Stomach smooth muscle (tissue), 2 donors: ENCODE measurements at regions not wholly inside any gene's neighbourhood (a gene's known extent, or its start where the extent isn't known, plus 50 kb on each side); places are given as distances from the start of the nearest gene placed in this dataset.

Source experiments
- H3K27ac ChIP-seq: one replicate; pipeline ENCODE4 v1.7.0; 2013; ENCODE audit warnings: mild to moderate bottlenecking, low read length, inconsistent platforms
- H3K27me3 ChIP-seq, 2 donors: one replicate each; pipeline ENCODE4 v1.7.0; 2013; ENCODE audit warnings: low read length in 2 of 2; ENCODE audit not compliant: insufficient read depth in 2 of 2, control insufficient read depth in 1 of 2
- H3K36me3 ChIP-seq, 2 donors: one replicate each; pipeline ENCODE4 v1.7.0; 2013; ENCODE audit warnings: low read length in 2 of 2; ENCODE audit not compliant: control insufficient read depth in 2 of 2, insufficient read depth in 2 of 2
- H3K4me1 ChIP-seq: one replicate; pipeline ENCODE4 v1.7.0; 2013; ENCODE audit warnings: low read length; ENCODE audit not compliant: control insufficient read depth, insufficient read depth
- H3K4me3 ChIP-seq, 2 donors: one replicate each; pipeline ENCODE4 v1.7.0; 2013; ENCODE audit warnings: low read length in 2 of 2
- H3K9ac ChIP-seq, 2 donors: one replicate each; pipeline ENCODE4 v1.7.0; 2013; ENCODE audit warnings: low read length in 2 of 2, mild to moderate bottlenecking in 1 of 2
- H3K9me3 ChIP-seq, 2 donors: one replicate each; pipeline ENCODE4 v1.7.0; 2013; ENCODE audit warnings: low read length in 2 of 2; ENCODE audit not compliant: control insufficient read depth in 2 of 2
- donor health status: healthy.
- donor health status: Pancreatic carcinoma.

DNA sequence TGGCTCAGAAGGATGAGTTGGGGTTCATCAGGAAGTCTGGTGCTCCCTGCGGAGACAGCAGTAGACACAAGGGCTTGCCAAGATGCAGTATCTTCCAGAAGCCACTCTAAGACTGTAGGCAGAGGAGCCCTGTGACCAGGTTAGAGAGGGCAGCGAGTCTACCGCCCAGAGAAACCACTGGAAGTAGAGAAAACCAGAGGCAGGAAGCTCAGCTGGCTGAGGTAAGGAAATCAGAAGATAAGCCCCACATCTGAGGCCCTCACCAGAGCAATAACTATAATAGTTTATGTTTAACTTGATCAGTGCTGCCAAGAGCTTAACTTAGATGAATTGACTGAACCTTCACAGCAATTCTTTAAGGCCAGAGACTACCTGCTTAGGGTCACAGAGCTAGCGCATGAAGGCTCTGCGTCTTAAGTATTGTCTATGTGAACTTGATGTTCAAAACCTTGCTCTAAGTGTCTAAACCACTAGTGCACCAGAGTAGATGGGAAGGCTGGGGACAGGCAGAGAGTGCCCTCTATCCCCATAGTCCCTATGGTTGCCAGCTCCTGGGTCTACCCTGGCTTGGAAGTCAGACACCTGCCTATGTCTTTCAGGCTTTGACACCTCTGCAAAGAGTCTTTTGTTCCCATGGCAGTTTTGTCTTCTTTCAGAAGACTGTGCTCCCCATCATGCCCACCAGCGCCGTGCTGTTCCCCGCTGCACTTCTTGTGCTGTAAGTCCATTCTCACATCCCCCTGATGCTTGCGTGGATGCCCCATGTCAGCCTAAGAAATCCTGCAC lies 228.2 kb upstream of the KLF4 start:
- Histone ChIP-seq H3K27me3 (peaks cover 0 to 3% of the 10 kb centered on the region in 2 donors), H3K27ac (no peak overlapping the region), H3K4me1 (no peaks in the 10 kb centered on the region), H3K9ac (no peak overlapping the region), H3K4me3 (no peak overlapping the region), H3K36me3 (no peaks in the 10 kb centered on the region), H3K9me3 (no peaks in the 10 kb centered on the region)

DNA sequence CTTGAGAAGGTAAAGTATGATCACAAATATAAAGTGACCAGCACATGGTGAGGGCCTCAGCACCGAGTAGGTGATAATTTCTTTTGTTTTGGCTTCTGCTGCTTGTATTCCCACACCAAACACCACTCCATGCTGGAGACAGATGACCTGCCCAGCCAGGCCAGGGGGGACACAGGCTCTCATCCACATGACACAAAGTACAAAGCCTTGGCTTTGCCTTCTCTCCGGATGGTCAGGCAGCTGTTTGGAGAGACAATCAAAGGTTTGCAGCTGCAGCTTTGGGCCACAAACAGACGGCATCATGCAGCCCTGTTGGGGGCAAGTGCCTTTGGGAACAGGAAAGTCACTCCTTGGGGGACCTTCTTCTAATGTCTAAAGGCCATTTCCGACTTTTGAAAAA lies 226.2 kb upstream of the KLF4 start:
- H3K4me1 ChIP-seq, result no peaks in the 10 kb centered on the region
- H3K4me3 ChIP-seq, result no peak overlapping the region
- H3K9me3 ChIP-seq, result no peaks in the 10 kb centered on the region
- H3K36me3 ChIP-seq, result no peaks in the 10 kb centered on the region
- no peak overlapping the region for H3K27ac ChIP-seq
- H3K27me3 ChIP-seq, result peaks cover 0 to 2% of the 10 kb centered on the region in 2 donors
- H3K9ac ChIP-seq, result no peak overlapping the region

DNA sequence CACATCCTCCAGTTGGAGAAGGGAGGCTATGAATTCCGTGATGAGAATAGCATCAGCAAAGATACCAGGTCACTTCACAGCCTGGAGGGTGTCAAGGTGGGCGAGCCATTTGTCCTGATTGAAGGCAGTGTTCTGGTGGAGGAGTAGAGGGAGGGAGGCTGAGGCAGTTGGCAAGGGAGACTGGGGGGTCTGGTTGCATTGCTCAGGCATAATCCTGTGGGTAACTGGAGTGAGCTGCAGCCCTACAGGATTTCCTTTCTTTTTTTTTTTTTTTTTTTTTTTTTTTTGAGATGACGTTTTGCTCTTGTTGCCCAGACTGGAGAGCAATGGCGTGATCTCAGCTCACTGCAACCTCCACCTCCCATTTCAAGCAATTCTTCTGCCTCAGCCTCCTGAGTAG lies 223.9 kb upstream of the KLF4 start:
- H3K4me1 ChIP-seq, result no peaks in the 10 kb centered on the region
- H3K4me3 ChIP-seq, result no peak overlapping the region
- peaks cover 0 to 2% of the 10 kb centered on the region in 2 donors for H3K27me3 ChIP-seq
- no peak overlapping the region for H3K27ac ChIP-seq
- H3K36me3 ChIP-seq, result no peaks in the 10 kb centered on the region
- H3K9me3 ChIP-seq, result no peaks in the 10 kb centered on the region
- no peak overlapping the region for H3K9ac ChIP-seq

DNA sequence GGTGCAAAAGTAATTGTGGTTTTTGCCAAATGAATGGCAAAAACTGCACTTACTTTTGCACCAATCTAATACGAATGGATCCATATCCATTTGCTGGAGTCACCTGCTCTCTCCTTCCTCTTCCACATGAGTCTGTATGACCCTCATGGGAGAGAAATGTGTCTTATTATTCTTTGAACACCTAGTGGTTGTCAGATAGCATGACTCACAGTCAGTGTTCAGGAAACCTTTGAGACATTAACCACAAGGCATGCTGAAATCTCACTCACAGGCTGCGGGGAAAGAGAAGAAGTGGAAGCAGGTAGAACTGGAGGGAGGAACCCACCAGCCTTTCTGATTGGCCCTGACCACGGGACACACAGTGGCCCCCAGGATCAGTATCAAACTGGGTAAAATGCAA lies 222.8 kb upstream of the KLF4 start:
- no peak overlapping the region for H3K4me3 ChIP-seq
- no peaks in the 10 kb centered on the region for H3K36me3 ChIP-seq
- H3K27me3 ChIP-seq, result peaks cover 0 to 2% of the 10 kb centered on the region in 2 donors
- H3K9me3 ChIP-seq, result no peaks in the 10 kb centered on the region
- no peak overlapping the region for H3K27ac ChIP-seq
- no peak overlapping the region for H3K9ac ChIP-seq
- no peaks in the 10 kb centered on the region for H3K4me1 ChIP-seq

DNA sequence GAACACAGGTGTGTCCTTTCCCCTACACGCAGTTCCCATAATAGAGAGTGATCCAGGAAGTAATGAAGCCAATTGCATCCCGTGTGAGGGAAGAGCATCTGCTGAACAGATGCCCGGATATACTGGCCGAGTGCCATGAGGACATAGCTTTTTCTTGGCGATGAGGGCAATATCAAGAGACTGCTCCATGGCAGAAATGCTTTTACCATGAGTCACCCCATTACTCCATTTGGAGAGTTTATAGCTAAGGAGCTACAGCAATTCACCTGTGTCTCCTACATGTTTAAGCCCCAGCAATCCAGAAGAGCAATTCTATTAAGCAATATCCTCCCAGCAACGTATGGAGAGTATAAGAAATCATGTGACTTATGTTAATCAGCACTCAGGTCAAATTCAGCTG lies 222.0 kb upstream of the KLF4 start:
- no peaks in the 10 kb centered on the region for H3K4me1 ChIP-seq
- no peak overlapping the region for H3K27ac ChIP-seq
- H3K9ac ChIP-seq, result no peak overlapping the region
- H3K36me3 ChIP-seq, result no peaks in the 10 kb centered on the region
- peaks cover 0 to 2% of the 10 kb centered on the region in 2 donors for H3K27me3 ChIP-seq
- no peaks in the 10 kb centered on the region for H3K9me3 ChIP-seq
- no peak overlapping the region for H3K4me3 ChIP-seq

DNA sequence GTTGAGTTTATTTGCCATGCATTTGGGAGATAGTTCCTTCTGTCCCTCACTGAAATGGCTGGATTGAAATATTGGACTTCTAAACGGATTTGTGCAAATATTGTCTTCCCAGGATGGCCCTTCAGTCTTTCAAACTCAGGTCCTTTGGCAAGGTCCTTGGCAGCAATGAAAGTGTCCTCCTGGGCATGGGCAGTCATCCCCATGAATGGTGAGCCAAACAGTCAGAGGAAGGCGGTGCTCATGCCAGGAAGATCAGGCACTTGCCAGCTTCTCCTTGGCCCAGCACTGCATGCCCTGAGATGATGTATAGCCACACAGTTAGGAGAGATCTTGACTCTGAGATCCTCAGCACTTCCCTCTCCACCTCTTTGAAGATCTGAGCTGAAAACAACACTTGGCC lies 221.4 kb upstream of the KLF4 start:
- Histone ChIP-seq H3K9me3 (no peaks in the 10 kb centered on the region), H3K36me3 (no peaks in the 10 kb centered on the region), H3K4me1 (no peaks in the 10 kb centered on the region), H3K9ac (no peak overlapping the region), H3K27me3 (peaks cover 0 to 2% of the 10 kb centered on the region in 2 donors), H3K4me3 (no peak overlapping the region), H3K27ac (no peak overlapping the region)

DNA sequence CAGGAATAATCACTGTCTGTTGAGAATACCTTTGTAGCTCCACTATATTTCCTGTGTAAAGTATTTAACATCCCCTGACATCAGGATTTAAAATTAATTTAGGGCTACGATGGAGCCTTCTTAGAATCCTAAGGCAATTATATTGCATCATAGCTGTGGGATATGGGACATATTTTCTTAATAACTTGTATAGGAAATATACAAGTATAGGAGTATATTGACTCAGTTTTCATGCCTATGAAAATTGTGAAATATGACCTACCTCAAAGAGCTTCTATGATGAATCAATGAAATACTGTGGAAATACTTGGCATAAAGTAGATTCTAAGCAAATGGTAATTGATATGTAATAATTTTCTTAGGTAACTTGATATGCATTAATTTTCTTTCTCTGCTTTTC lies 221.0 kb upstream of the KLF4 start:
- H3K27me3 ChIP-seq, result peaks cover 0 to 2% of the 10 kb centered on the region in 2 donors
- H3K27ac ChIP-seq, result no peak overlapping the region
- no peak overlapping the region for H3K9ac ChIP-seq
- H3K4me1 ChIP-seq, result no peaks in the 10 kb centered on the region
- no peaks in the 10 kb centered on the region for H3K9me3 ChIP-seq
- no peaks in the 10 kb centered on the region for H3K36me3 ChIP-seq
- no peak overlapping the region for H3K4me3 ChIP-seq

DNA sequence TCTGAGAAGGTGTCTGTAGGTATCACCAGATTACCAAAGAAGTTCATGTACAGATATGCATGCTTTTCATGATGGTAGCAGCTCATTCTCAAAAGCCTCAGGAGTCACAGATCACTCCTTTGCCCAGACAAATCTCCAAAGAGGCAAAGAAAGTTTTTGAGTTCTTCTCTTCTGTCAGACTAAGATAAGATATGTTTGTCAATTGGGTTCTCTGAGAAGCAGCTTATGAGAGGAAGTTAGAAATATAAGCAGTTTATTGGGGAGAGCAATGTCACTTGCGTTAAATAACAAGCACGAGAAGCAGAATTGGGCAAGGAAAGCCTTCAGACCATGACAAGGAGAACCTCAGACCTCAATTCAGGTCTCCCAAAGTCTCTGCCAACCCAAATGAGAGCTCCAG lies 219.2 kb upstream of the KLF4 start:
- Histone ChIP-seq H3K27ac (no peak overlapping the region), H3K9ac (no peak overlapping the region), H3K4me3 (no peak overlapping the region), H3K9me3 (no peaks in the 10 kb centered on the region), H3K4me1 (no peaks in the 10 kb centered on the region), H3K36me3 (no peaks in the 10 kb centered on the region), H3K27me3 (peaks cover 0 to 2% of the 10 kb centered on the region in 2 donors)

DNA sequence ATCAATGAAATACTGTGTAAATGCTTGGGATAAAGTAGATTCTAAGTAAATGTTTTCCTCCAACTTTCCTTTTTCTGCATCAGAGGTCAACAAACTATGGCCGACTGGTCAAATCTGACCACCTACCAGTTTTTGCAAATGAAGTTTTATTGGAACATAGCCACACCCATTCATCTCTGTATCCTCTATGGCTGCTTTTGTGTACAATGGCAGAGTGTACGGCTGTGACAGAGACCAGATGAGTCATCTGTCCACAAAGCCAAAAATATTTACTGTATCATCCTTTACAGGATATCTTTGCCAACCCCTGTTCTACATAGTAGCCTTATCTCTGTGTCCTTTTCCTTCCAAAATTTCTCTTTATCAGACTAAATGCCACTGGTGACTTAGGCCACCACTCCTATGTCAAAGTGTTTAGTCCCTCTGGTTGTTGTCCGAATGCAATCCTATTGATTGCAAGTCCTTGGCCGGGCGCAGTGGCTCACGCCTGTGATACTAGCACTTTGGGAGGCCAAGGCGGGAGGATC lies 218.4 kb upstream of the KLF4 start:
- Histone ChIP-seq H3K27me3 (no peaks in the 10 kb centered on the region), H3K4me3 (no peak overlapping the region), H3K36me3 (no peaks in the 10 kb centered on the region), H3K9ac (no peak overlapping the region), H3K9me3 (peaks cover 0 to 1% of the 10 kb centered on the region in 2 donors), H3K4me1 (no peaks in the 10 kb centered on the region), H3K27ac (no peak overlapping the region)

DNA sequence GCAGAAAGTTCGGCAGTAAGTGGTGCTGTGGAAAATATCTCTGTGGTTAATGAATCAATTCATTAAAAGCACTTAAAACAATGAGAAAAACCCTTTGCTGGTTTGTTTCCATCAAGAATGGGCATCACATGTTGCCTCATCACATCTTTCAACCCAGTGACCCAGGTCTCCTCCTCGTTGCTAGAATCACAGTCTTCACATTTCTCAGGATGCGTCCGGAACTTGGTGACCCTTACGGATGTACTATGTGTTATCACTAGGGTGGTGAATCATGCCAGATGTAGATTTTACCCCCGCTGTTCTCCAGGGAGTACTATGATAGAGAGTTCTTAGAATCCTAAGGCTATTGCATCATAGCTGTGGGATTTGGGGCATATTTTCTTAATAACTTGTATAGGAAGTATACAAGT lies 217.9 kb upstream of the KLF4 start:
- H3K4me1 ChIP-seq, result no peaks in the 10 kb centered on the region
- no peak overlapping the region for H3K9ac ChIP-seq
- peaks cover 0 to 4% of the 10 kb centered on the region in 2 donors for H3K9me3 ChIP-seq
- H3K4me3 ChIP-seq, result no peak overlapping the region
- no peaks in the 10 kb centered on the region for H3K27me3 ChIP-seq
- no peaks in the 10 kb centered on the region for H3K36me3 ChIP-seq
- no peak overlapping the region for H3K27ac ChIP-seq

DNA sequence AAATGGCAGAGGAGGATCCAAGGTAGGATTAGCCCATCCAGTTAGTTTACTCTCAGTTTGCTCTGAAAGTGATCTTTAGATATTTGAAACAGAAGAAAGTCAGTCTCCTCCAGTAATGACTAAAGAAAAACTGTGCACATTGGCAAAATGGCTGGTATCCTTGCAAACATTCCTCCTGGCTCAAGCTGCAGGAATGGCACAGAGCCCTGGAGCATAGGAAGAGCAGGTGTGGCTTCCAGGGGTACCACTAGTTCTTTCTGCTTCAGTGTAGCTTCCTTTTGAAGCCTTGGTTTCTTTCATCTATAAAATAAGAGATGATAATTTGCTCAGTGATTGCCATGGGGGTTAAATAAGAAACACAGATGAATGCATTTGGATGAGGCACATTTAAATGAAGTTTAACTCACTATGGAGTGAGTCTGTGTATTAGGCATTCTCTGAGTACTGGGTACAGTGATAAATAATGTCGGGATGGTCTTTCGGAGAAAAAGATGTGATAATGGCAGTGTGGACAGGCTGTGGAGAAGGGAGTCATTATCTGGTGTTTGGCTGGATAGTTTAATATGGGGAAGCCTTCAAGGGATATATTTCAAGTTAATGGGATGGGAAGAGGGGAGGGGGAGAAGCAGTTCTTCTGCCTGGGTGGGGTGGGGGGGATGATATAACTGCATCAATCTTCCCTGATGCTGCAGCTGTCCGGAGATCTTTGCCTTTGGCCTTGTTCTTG lies 217.3 kb upstream of the KLF4 start:
- Histone ChIP-seq H3K4me1 (no peaks in the 10 kb centered on the region), H3K27ac (no peak overlapping the region), H3K36me3 (no peaks in the 10 kb centered on the region), H3K27me3 (no peaks in the 10 kb centered on the region), H3K4me3 (no peak overlapping the region), H3K9ac (no peak overlapping the region), H3K9me3 (peaks cover 3 to 4% of the 10 kb centered on the region in 2 donors)
